Smooth muscle cell (in vitro differentiated cells): ENCODE measurements at regions not wholly inside any gene's neighbourhood (a gene's known extent, or its start where the extent isn't known, plus 50 kb on each side); places are given as distances from the start of the nearest gene placed in this dataset.

ENCODE experiments used
- DNase-seq: peaks from one replicate; lab custom pipeline; 2025; ENCODE audit not compliant: unreplicated experiment; lab: John Stamatoyannopoulos, UW
- H2AFZ ChIP-seq: fragments of 200-600 bp; sonication (generic); 2 replicates; pipeline ENCODE4 v1.6.0; 2016; ENCODE audit warnings: antibody characterized with exemption, low read depth, mild to moderate bottlenecking
- H3F3A ChIP-seq: fragments of 200-600 bp; sonication (generic); 2 replicates; pipeline ENCODE4 v1.6.0; 2017; ENCODE audit warnings: antibody characterized with exemption, low read depth
- H3K27ac ChIP-seq: fragments of 200-600 bp; sonication (generic); 2 replicates; pipeline ENCODE4 v1.5.1; 2016; ENCODE audit warnings: low read depth, mild to moderate bottlenecking
- H3K27me3 ChIP-seq: fragments of 200-600 bp; sonication (generic); 2 replicates; pipeline ENCODE4 v1.6.1; 2016; ENCODE audit warnings: low read depth, mild to moderate bottlenecking
- H3K36me3 ChIP-seq: fragments of 200-600 bp; sonication (generic); 2 replicates; pipeline ENCODE4 v1.5.1; 2016; ENCODE audit warnings: low read depth
- H3K4me1 ChIP-seq: fragments of 200-600 bp; sonication (generic); 2 replicates; pipeline ENCODE4 v1.5.1; 2016; ENCODE audit warnings: low read depth
- H3K4me2 ChIP-seq: fragments of 200-600 bp; sonication (generic); 2 replicates; pipeline ENCODE4 v1.6.0; 2016; ENCODE audit warnings: mild to moderate bottlenecking
- H3K4me3 ChIP-seq: fragments of 200-600 bp; sonication (generic); 2 replicates; pipeline ENCODE4 v1.5.1; 2016; ENCODE audit warnings: mild to moderate bottlenecking
- H3K79me2 ChIP-seq: fragments of 200-600 bp; sonication (generic); 2 replicates; pipeline ENCODE4 v1.6.0; 2016; ENCODE audit warnings: low read depth, mild to moderate bottlenecking
- H3K9ac ChIP-seq: fragments of 200-600 bp; sonication (generic); 2 replicates; pipeline ENCODE4 v1.6.0; 2016; ENCODE audit warnings: low read depth
- H3K9me3 ChIP-seq: fragments of 200-600 bp; sonication (generic); replicated peaks from 2 replicates; pipeline ENCODE4 v1.5.1; 2016; ENCODE audit warnings: low read depth
- H4K20me1 ChIP-seq: fragments of 200-600 bp; sonication (generic); 2 replicates; pipeline ENCODE4 v1.6.0; 2016; ENCODE audit warnings: low read depth
- CTCF ChIP-seq: fragments of 200-600 bp; sonication (generic); IDR thresholded peaks from 2 replicates; pipeline ENCODE4 v1.5.1; 2017; ENCODE audit warnings: borderline replicate concordance, mild to moderate bottlenecking, antibody characterized with exemption; ENCODE audit not compliant: insufficient read depth, poor library complexity, severe bottlenecking
- WGBS: methylation state at CpG from one replicate; pipeline ENCODE4 v1.1.7; 2016; ENCODE audit warnings: low lambda C conversion rate; 5-methylcytosine and 5-hydroxymethylcytosine counted together

- no peaks in the 10 kb centered on the region for H3F3A ChIP-seq
- no peak overlapping the region for H3K9ac ChIP-seq
- no peak overlapping the region for H2AFZ ChIP-seq
- peaks cover 40% of the 10 kb centered on the region for H3K27me3 ChIP-seq
- no peaks in the 10 kb centered on the region for H4K20me1 ChIP-seq
- peaks cover 49% of the 10 kb centered on the region for H3K4me1 ChIP-seq
- no peaks in the 10 kb centered on the region for H3K9me3 ChIP-seq
- no peak overlapping the region for H3K27ac ChIP-seq
- no peak for DNase-seq
- no peak for TF ChIP-seq CTCF
- no peaks in the 10 kb centered on the region for H3K79me2 ChIP-seq
- no peaks in the 10 kb centered on the region for H3K36me3 ChIP-seq
- no peak overlapping the region for H3K4me2 ChIP-seq
- H3K4me3 ChIP-seq = no peak overlapping the region
- WGBS = 94% methylated on average over 4 of the region's 4 CpGs
These were observed 211.8 kb downstream of the NR2F2 start for GRCh38 chr15:96542130-96542770.

- 35% methylated on average over 5 of the region's 5 CpGs for WGBS
These were observed 213.8 kb downstream of the NR2F2 start for GRCh38 chr15:96544162-96544756.

GRCh38 chr15:96549136-96549535, 218.6 kb downstream of the NR2F2 start:
- Histone ChIP-seq H3K4me3 (no peak overlapping the region), H3K9ac (no peak overlapping the region), H3K27me3 (peaks cover 64% of the 10 kb centered on the region), H3K27ac (no peak overlapping the region), H3K36me3 (no peaks in the 10 kb centered on the region), H2AFZ (no peak overlapping the region), H3K4me1 (peaks cover 9% of the 10 kb centered on the region), H3K4me2 (no peak overlapping the region), H3K9me3 (no peaks in the 10 kb centered on the region), H4K20me1 (no peaks in the 10 kb centered on the region), H3K79me2 (no peaks in the 10 kb centered on the region), H3F3A (no peaks in the 10 kb centered on the region)
- WGBS = 69% methylated on average over 1 of the region's 1 CpG
- no peak for TF ChIP-seq CTCF
- no peak for DNase-seq

More at GRCh38 chr15:96544162-96544756, 213.8 kb downstream of the NR2F2 start:
- Histone ChIP-seq H2AFZ (no peak overlapping the region), H3K4me2 (no peak overlapping the region), H3F3A (no peaks in the 10 kb centered on the region), H3K9me3 (no peaks in the 10 kb centered on the region), H4K20me1 (no peaks in the 10 kb centered on the region), H3K27me3 (peaks cover 30% of the 10 kb centered on the region), H3K9ac (no peak overlapping the region), H3K79me2 (no peaks in the 10 kb centered on the region), H3K4me3 (no peak overlapping the region), H3K36me3 (no peaks in the 10 kb centered on the region), H3K4me1 (peaks cover 29% of the 10 kb centered on the region), H3K27ac (no peak overlapping the region)
- no peak for TF ChIP-seq CTCF
- no peak for DNase-seq

- Histone ChIP-seq H3K4me1 (no peaks in the 10 kb centered on the region), H3K4me3 (no peak overlapping the region), H3K4me2 (no peak overlapping the region), H2AFZ (no peak overlapping the region), H3K9ac (no peak overlapping the region), H3K79me2 (no peaks in the 10 kb centered on the region), H3K27ac (no peak overlapping the region), H3K9me3 (no peaks in the 10 kb centered on the region), H4K20me1 (no peaks in the 10 kb centered on the region), H3F3A (no peaks in the 10 kb centered on the region), H3K27me3 (peaks cover 69% of the 10 kb centered on the region), H3K36me3 (no peaks in the 10 kb centered on the region)
- DNase-seq = no peak
- no peak for TF ChIP-seq CTCF
- 75% methylated on average over 4 of the region's 4 CpGs for WGBS
These were observed 220.7 kb downstream of the NR2F2 start for GRCh38 chr15:96551196-96551595.
